IMR-90 (cell line): ENCODE measurements at regions not wholly inside any gene's neighbourhood (a gene's known extent, or its start where the extent isn't known, plus 50 kb on each side); places are given as distances from the start of the nearest gene placed in this dataset.

Experiments used
- ATAC-seq: fragments of 200-7000 bp; cut with Tn5 transposase; 2 replicates; pipeline ENCODE4 v1.9.1; 2020; ENCODE audit warnings: low read depth, mild to moderate bottlenecking, moderate library complexity
- BruUV-seq: library from RNA; stranded (reverse); fragments of 400-500 nt; replicated peaks from 2 replicates; lab custom pipeline; 2021; lab: Mats Ljungman, UMichigan
- CTCF ChIA-PET: fragments of 300-600 bp; formaldehyde crosslinking; extraction: SDS; loops from one replicate; lab custom pipeline; 2021; ENCODE audit warnings: antibody characterized with exemption; lab: Yijun Ruan, JAX
- POLR2A ChIA-PET: fragments of 300-600 bp; sonication (Branson Sonifier 250); formaldehyde crosslinking; loops from one replicate; lab custom pipeline; 2022; ENCODE audit warnings: antibody characterized with exemption; ENCODE audit not compliant: unreplicated experiment; lab: Charles Lee
- DNase-seq: peaks from one replicate; pipeline ENCODE4 v3.0.0; 2013
- H2AFZ ChIP-seq: replicated peaks from 2 replicates; pipeline ENCODE3; 2013; ENCODE audit warnings: low read length, mild to moderate bottlenecking; ENCODE audit not compliant: poor library complexity
- H2AK5ac ChIP-seq: 2 replicates; pipeline ENCODE4 v1.6.1; 2013; ENCODE audit warnings: low read depth, low read length, inconsistent platforms
- H2AK9ac ChIP-seq: replicated peaks from 2 replicates; pipeline ENCODE3; 2013; ENCODE audit warnings: mild to moderate bottlenecking, low read depth, low read length, moderate library complexity; ENCODE audit not compliant: poor library complexity
- H2BK120ac ChIP-seq: 2 replicates; pipeline ENCODE4 v1.6.1; 2013; ENCODE audit warnings: low read depth, low read length, inconsistent platforms
- H2BK15ac ChIP-seq: 3 replicates; pipeline ENCODE4 v1.6.1; 2013; ENCODE audit warnings: low read depth, low read length, inconsistent platforms
- H2BK20ac ChIP-seq: 2 replicates; pipeline ENCODE4 v1.6.1; 2013; ENCODE audit warnings: low read depth, mild to moderate bottlenecking, inconsistent platforms, low read length, moderate library complexity
- H2BK5ac ChIP-seq: 2 replicates; pipeline ENCODE4 v1.6.1; 2013; ENCODE audit warnings: mild to moderate bottlenecking, low read depth, low read length, inconsistent platforms; ENCODE audit not compliant: poor library complexity, severe bottlenecking
- H3K14ac ChIP-seq: replicated peaks from 2 replicates; pipeline ENCODE4 v1.6.1; 2013; ENCODE audit warnings: low read depth, low read length, inconsistent platforms
- H3K18ac ChIP-seq: 2 replicates; pipeline ENCODE4 v1.6.1; 2013; ENCODE audit warnings: low read depth, low read length, control low read depth
- H3K23ac ChIP-seq: 2 replicates; pipeline ENCODE4 v1.6.1; 2013; ENCODE audit warnings: low read depth, low read length, inconsistent platforms
- H3K27ac ChIP-seq: 2 replicates; pipeline ENCODE4 v1.5.1; 2013; ENCODE audit warnings: mild to moderate bottlenecking, control low read depth, low read length; ENCODE audit not compliant: insufficient read depth
- H3K27me3 ChIP-seq: 2 replicates; pipeline ENCODE4 v1.6.1; 2013; ENCODE audit warnings: low read length; ENCODE audit not compliant: control insufficient read depth, insufficient read depth
- H3K36me3 ChIP-seq: 2 replicates; pipeline ENCODE4 v1.6.1; 2013; ENCODE audit warnings: low read length, mixed read lengths; ENCODE audit not compliant: control insufficient read depth, insufficient read depth
- H3K4ac ChIP-seq: 2 replicates; pipeline ENCODE4 v1.6.1; 2013; ENCODE audit warnings: low read depth, low read length, inconsistent platforms
- H3K4me1 ChIP-seq: 2 replicates; pipeline ENCODE4 v1.6.1; 2013; ENCODE audit warnings: low read length, mixed read lengths; ENCODE audit not compliant: control insufficient read depth, insufficient read depth
- H3K4me2 ChIP-seq: 2 replicates; pipeline ENCODE4 v1.6.1; 2013; ENCODE audit warnings: low read depth, mild to moderate bottlenecking, control low read depth, low read length, moderate library complexity
- H3K4me3 ChIP-seq: 2 replicates; pipeline ENCODE4 v1.5.1; 2013; ENCODE audit warnings: low read depth, mild to moderate bottlenecking, control low read depth, low read length, moderate library complexity; ENCODE audit not compliant: insufficient read depth
- H3K56ac ChIP-seq: 2 replicates; pipeline ENCODE4 v1.6.1; 2013; ENCODE audit warnings: low read length, inconsistent platforms; ENCODE audit not compliant: insufficient read depth; ENCODE audit errors: extremely low read depth
- H3K79me1 ChIP-seq, 2 experiments: 2 replicates each; pipeline ENCODE4 v1.6.1; 2013; ENCODE audit warnings: low read length in 2 of 2, inconsistent platforms in 1 of 2, low read depth in 1 of 2
- H3K9ac ChIP-seq: 2 replicates; pipeline ENCODE4 v1.6.1; 2013; ENCODE audit warnings: low read depth, low read length, control low read depth
- H3K9me1 ChIP-seq: 2 replicates; pipeline ENCODE4 v1.6.1; 2013; ENCODE audit warnings: low read length, inconsistent platforms; ENCODE audit not compliant: insufficient read depth
- H3K9me3 ChIP-seq: 2 replicates; pipeline ENCODE4 v1.6.1; 2013; ENCODE audit warnings: low read length; ENCODE audit not compliant: control insufficient read depth, insufficient read depth
- H4K20me1 ChIP-seq: 2 replicates; pipeline ENCODE4 v1.6.1; 2013; ENCODE audit warnings: low read length, inconsistent platforms; ENCODE audit not compliant: insufficient read depth
- H4K5ac ChIP-seq: 2 replicates; pipeline ENCODE4 v1.6.1; 2013; ENCODE audit warnings: mild to moderate bottlenecking, low read depth, low read length, control low read depth
- H4K8ac ChIP-seq, 2 experiments: 2 replicates each; pipeline ENCODE4 v1.6.1; 2013; ENCODE audit warnings: low read depth in 2 of 2, low read length in 2 of 2, control low read depth in 1 of 2, inconsistent platforms in 1 of 2
- H4K91ac ChIP-seq: 2 replicates; pipeline ENCODE4 v1.6.1; 2013; ENCODE audit warnings: low read depth, low read length, inconsistent platforms; ENCODE audit not compliant: insufficient read depth
- BHLHE40 ChIP-seq: fragments of 150-350 bp; IDR thresholded peaks from 2 replicates; pipeline ENCODE4 v1.6.1; 2016; ENCODE audit warnings: mild to moderate bottlenecking, low read depth, low read length
- CHD1 ChIP-seq: IDR thresholded peaks from 2 replicates; pipeline ENCODE4 v1.6.1; 2012; ENCODE audit warnings: low read depth, low read length, improper control_type of control experiment
- CTCF ChIP-seq: conservative IDR thresholded peaks from 2 replicates; pipeline ENCODE4 v1.5.1; 2012; ENCODE audit warnings: mild to moderate bottlenecking, low read depth, low read length, improper control_type of control experiment
- FOS ChIP-seq: fragments of 150-350 bp; IDR thresholded peaks from 2 replicates; pipeline ENCODE4 v1.6.1; 2016; ENCODE audit warnings: low read depth, low read length
- MAFK ChIP-seq: IDR thresholded peaks from 2 replicates; pipeline ENCODE4 v1.6.1; 2012; ENCODE audit warnings: low read depth, low read length, improper control_type of control experiment
- MAZ ChIP-seq: IDR thresholded peaks from 2 replicates; pipeline ENCODE4 v1.6.1; 2012; ENCODE audit warnings: low read depth, mild to moderate bottlenecking, low read length, improper control_type of control experiment, moderate library complexity, borderline replicate concordance
- NFE2L2 ChIP-seq: fragments of 150-350 bp; IDR thresholded peaks from 2 replicates; pipeline ENCODE4 v1.6.1; 2016; ENCODE audit warnings: low read depth, mild to moderate bottlenecking, low read length
- POLR2A ChIP-seq: IDR thresholded peaks from 2 replicates; pipeline ENCODE4 v1.6.1; 2012; ENCODE audit warnings: mild to moderate bottlenecking, low read depth, low read length
- RAD21 ChIP-seq: IDR thresholded peaks from 2 replicates; pipeline ENCODE4 v1.6.1; 2012; ENCODE audit warnings: low read length, improper control_type of control experiment
- RCOR1 ChIP-seq: IDR thresholded peaks from 2 replicates; pipeline ENCODE4 v1.6.1; 2012; ENCODE audit warnings: mild to moderate bottlenecking, low read length, improper control_type of control experiment; ENCODE audit not compliant: insufficient replicate concordance
- RFX5 ChIP-seq: IDR thresholded peaks from 2 replicates; pipeline ENCODE4 v1.8.0; 2012; ENCODE audit warnings: low read depth, mild to moderate bottlenecking, low read length, moderate library complexity
- WGBS, 2 experiments: methylation state at CpG; one replicate each; pipeline versions ENCODE4 v1.1.5 to v1.1.7; 2013; ENCODE audit warnings: missing lambda C conversion rate in 2 of 2; ENCODE audit not compliant: insufficient read length in 1 of 2; ENCODE audit errors: extremely low coverage in 2 of 2; 5-methylcytosine and 5-hydroxymethylcytosine counted together
- dilution Hi-C: fragments of 300-500 bp; cut with HindIII; formaldehyde crosslinking; loops from one replicate; pipeline ENCODE4 v1.14.3; 2018; ENCODE audit warnings: low sequenced_read_pairs; ENCODE audit not compliant: unreplicated experiment
- in situ Hi-C: fragments of 300-500 bp; cut with MboI; formaldehyde crosslinking; loops from 3 replicates; pipeline ENCODE4 v1.14.3; 2019; ENCODE audit warnings: low sequenced_read_pairs, inconsistent platforms, mixed read lengths
- intact Hi-C: fragments of 100-400 bp; cut with micrococcal nuclease; formaldehyde crosslinking; loops from 2 replicates; pipeline ENCODE4 v1.10.0; 2022
- TF ChIP-seq, protein P1 (sequence below): fragments of 150-350 bp; IDR thresholded peaks from 2 replicates; pipeline ENCODE4 v1.6.1; 2017; ENCODE audit warnings: mild to moderate bottlenecking, antibody characterized with exemption, low read length, low read depth

- no peak overlapping the region for H3K14ac ChIP-seq
- no peaks in the 10 kb centered on the region for H3K79me1 ChIP-seq
- no peak overlapping the region for H3K9ac ChIP-seq
- H3K9me3 ChIP-seq, result 0 out of 2 replicates have a peak, but pooled peaks cover 3% of the 10 kb centered on the region
- TF ChIP-seq POLR2A (no peak), CHD1 (no peak), BHLHE40 (no peak), MAFK (no peak), MAZ (no peak), NFE2L2 (no peak), RCOR1 (no peak), CTCF (no peak), RAD21 (no peak), FOS (no peak), RFX5 (no peak)
- TF ChIP-seq, protein P1, sequence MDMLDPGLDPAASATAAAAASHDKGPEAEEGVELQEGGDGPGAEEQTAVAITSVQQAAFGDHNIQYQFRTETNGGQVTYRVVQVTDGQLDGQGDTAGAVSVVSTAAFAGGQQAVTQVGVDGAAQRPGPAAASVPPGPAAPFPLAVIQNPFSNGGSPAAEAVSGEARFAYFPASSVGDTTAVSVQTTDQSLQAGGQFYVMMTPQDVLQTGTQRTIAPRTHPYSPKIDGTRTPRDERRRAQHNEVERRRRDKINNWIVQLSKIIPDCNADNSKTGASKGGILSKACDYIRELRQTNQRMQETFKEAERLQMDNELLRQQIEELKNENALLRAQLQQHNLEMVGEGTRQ, result no peak
- H3K4me1 ChIP-seq, result no peaks in the 10 kb centered on the region
- no peaks in the 10 kb centered on the region for H3K9me1 ChIP-seq
- ChIA-PET CTCF (no interaction called here), POLR2A (interaction anchor here (0.7 kb wide), 1 partner anchor 13 kb away, joined by 3 read pairs; no protein-coding TSS in a partner anchor)
- H4K5ac ChIP-seq, result no peak overlapping the region
- no peak overlapping the region for H3K4ac ChIP-seq
- in situ Hi-C loops (no loop called here), intact Hi-C loops (no loop called here), dilution Hi-C loops (no loop called here)
- no TSS peak for BruUV-seq
- no peak overlapping the region for H2BK15ac ChIP-seq
- no peak overlapping the region for H2AK9ac ChIP-seq
- H3K4me2 ChIP-seq, result no peak overlapping the region
- no peak overlapping the region for H2BK120ac ChIP-seq
- DNase-seq (peak; percentile 47), ATAC-seq (peak; percentile 40; the same call in 1 of the 2 replicates)
- no peak overlapping the region for H2BK20ac ChIP-seq
- no peak overlapping the region for H2AFZ ChIP-seq
- H3K4me3 ChIP-seq, result no peak overlapping the region
- no peak overlapping the region for H4K8ac ChIP-seq
- no peak overlapping the region for H3K23ac ChIP-seq
- no peak overlapping the region for H3K27ac ChIP-seq
- no peak overlapping the region for H4K91ac ChIP-seq
- peaks cover 29% of the 10 kb centered on the region for H3K27me3 ChIP-seq
- no peaks in the 10 kb centered on the region for H3K36me3 ChIP-seq
- H4K20me1 ChIP-seq, result no peaks in the 10 kb centered on the region
- no peak overlapping the region for H2AK5ac ChIP-seq
- no peak overlapping the region for H3K56ac ChIP-seq
- H3K18ac ChIP-seq, result no peak overlapping the region
- no CpG with 5 or more reads among the region's 1 CpG for WGBS, 2 experiments
- no peak overlapping the region for H2BK5ac ChIP-seq
These were observed 208.3 kb downstream of the C16orf95 start for GRCh38 chr16:87108941-87109340.
